ENCODE measurements at regions not wholly inside any gene's neighbourhood (a gene's known extent, or its start where the extent isn't known, plus 50 kb on each side); places are given as distances from the start of the nearest gene placed in this dataset.

DNA sequence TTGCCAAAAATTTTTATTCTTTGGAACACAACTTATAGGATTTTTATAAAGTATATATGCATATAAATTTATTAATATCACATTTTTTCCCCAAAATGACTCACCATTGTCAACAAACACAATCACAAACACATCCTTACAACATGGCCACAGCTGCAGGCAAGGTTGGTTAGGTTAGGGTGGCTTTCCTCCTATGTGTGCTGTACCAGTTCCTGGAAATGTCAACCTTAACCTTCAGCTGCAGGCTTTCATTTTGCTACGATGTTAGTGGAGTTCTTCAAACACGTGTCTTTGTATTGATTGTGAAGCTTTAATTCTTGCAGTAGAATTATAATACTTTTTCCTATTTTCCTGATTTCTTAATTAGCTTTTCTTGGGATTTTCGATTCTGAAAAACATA is 185.8 kb downstream of the PTEN start:
- H3K27me3 Mint-ChIP-seq (ENCODE audit: unreplicated experiment): peaks cover 9% of the 10 kb centered on the region
- CTCF ChIA-PET: no interaction called here
- H3K9me3 Mint-ChIP-seq (ENCODE audit: low read depth, unreplicated experiment): no peaks in the 10 kb centered on the region
- TF ChIP-seq, protein P1, sequence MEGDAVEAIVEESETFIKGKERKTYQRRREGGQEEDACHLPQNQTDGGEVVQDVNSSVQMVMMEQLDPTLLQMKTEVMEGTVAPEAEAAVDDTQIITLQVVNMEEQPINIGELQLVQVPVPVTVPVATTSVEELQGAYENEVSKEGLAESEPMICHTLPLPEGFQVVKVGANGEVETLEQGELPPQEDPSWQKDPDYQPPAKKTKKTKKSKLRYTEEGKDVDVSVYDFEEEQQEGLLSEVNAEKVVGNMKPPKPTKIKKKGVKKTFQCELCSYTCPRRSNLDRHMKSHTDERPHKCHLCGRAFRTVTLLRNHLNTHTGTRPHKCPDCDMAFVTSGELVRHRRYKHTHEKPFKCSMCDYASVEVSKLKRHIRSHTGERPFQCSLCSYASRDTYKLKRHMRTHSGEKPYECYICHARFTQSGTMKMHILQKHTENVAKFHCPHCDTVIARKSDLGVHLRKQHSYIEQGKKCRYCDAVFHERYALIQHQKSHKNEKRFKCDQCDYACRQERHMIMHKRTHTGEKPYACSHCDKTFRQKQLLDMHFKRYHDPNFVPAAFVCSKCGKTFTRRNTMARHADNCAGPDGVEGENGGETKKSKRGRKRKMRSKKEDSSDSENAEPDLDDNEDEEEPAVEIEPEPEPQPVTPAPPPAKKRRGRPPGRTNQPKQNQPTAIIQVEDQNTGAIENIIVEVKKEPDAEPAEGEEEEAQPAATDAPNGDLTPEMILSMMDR (IDR thresholded peaks at IDR 0.05; ENCODE audit: unreplicated experiment): no peak
- no peak overlapping the region for H3K27ac Mint-ChIP-seq (ENCODE audit: unreplicated experiment)
- intact Hi-C loops (cut with micrococcal nuclease; ENCODE audit: unreplicated experiment): no loop called here
- no peaks in the 10 kb centered on the region for H3K4me1 Mint-ChIP-seq (ENCODE audit: low read depth, unreplicated experiment)
- H3K36me3 Mint-ChIP-seq (ENCODE audit: insufficient read depth, unreplicated experiment): no peaks in the 10 kb centered on the region
- DNase-seq: no peak
- H3K4me3 Mint-ChIP-seq (ENCODE audit: low read depth, unreplicated experiment): no peak overlapping the region
- no TSS peak for BruUV-seq (replicated peaks)

DNA sequence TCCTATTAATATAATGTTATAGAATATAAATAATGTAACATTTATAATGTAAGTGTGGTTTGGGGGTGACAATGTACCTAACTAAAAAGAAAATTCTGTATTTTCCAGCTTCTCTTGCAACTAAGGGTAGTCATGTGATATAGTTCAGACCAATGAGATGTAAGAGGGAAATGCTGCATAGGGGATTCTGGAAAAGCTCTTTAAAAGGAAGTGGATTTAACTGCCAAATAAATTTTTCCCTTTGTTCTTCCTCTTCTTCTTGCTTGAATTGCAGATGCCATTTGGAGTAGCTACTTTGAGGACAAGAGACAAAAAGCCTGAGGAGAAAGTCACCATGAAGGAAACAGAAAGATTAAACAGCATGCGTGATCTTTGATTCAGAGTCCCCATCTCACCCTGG is 194.3 kb downstream of the PTEN start:
- TF ChIP-seq, protein P1 (IDR thresholded peaks at IDR 0.05; ENCODE audit: unreplicated experiment): no peak
- intact Hi-C loops (cut with micrococcal nuclease; ENCODE audit: unreplicated experiment): no loop called here
- CTCF ChIA-PET: no interaction called here
- Mint-ChIP-seq H3K4me3 (ENCODE audit: low read depth, unreplicated experiment) (no peak overlapping the region), H3K27me3 (ENCODE audit: unreplicated experiment) (peaks cover 11% of the 10 kb centered on the region), H3K9me3 (ENCODE audit: low read depth, unreplicated experiment) (peaks cover 3% of the 10 kb centered on the region), H3K36me3 (ENCODE audit: insufficient read depth, unreplicated experiment) (no peaks in the 10 kb centered on the region), H3K27ac (ENCODE audit: unreplicated experiment) (no peak overlapping the region), H3K4me1 (ENCODE audit: low read depth, unreplicated experiment) (no peaks in the 10 kb centered on the region)
- DNase-seq: no peak
- no TSS peak for BruUV-seq (replicated peaks)

DNA sequence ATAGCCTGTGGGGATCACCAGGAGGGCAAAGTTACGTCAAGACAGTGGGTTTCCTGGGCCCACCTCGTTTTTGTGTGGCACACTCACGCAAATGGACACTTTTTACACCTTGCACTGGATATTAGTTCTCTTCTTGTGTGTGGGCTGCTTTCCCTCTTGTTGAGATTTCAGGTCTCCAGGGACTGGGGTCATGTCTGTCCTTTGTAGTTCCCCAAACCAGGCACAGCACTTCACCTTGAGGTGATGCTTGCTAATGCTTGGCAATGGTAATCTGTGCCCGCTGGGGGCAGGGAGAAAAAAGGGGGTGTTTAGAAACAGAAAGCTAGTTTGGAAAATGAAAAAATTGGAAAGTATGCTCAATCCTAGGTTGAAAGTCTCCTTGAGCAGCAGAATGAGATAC is 195.3 kb downstream of the PTEN start:
- CTCF ChIA-PET: no interaction called here
- no TSS peak for BruUV-seq (replicated peaks)
- H3K4me3 Mint-ChIP-seq (ENCODE audit: low read depth, unreplicated experiment): no peak overlapping the region
- DNase-seq: no peak
- H3K36me3 Mint-ChIP-seq (ENCODE audit: insufficient read depth, unreplicated experiment): no peaks in the 10 kb centered on the region
- peaks cover 7% of the 10 kb centered on the region for H3K27me3 Mint-ChIP-seq (ENCODE audit: unreplicated experiment)
- H3K4me1 Mint-ChIP-seq (ENCODE audit: low read depth, unreplicated experiment): no peaks in the 10 kb centered on the region
- TF ChIP-seq, protein P1 (IDR thresholded peaks at IDR 0.05; ENCODE audit: unreplicated experiment): no peak
- H3K9me3 Mint-ChIP-seq (ENCODE audit: low read depth, unreplicated experiment): peaks cover 3% of the 10 kb centered on the region
- no peak overlapping the region for H3K27ac Mint-ChIP-seq (ENCODE audit: unreplicated experiment)
- intact Hi-C loops (cut with micrococcal nuclease; ENCODE audit: unreplicated experiment): no loop called here

DNA sequence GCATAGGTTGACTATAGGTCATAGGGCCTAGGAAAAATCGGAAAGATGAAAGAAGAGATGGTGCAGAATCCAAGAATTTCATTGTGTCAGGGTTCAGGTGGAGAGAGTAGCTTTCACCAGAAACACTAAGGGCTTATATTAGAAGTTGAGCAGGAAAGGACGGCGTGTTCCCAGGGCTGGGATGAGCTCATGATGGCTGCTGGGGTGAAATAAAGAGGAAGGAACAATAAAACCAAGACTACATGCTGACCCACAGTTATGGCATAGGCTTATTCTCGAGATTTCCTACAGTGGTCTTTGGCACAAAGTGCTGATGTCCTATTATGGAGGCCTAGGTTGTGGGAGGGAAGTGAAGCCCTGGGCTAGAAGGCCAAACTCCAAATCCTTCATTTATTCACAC is 195.8 kb downstream of the PTEN start:
- Mint-ChIP-seq H3K36me3 (ENCODE audit: insufficient read depth, unreplicated experiment) (no peaks in the 10 kb centered on the region), H3K4me3 (ENCODE audit: low read depth, unreplicated experiment) (no peak overlapping the region), H3K27me3 (ENCODE audit: unreplicated experiment) (peaks cover 2% of the 10 kb centered on the region), H3K27ac (ENCODE audit: unreplicated experiment) (no peak overlapping the region), H3K9me3 (ENCODE audit: low read depth, unreplicated experiment) (peaks cover 3% of the 10 kb centered on the region), H3K4me1 (ENCODE audit: low read depth, unreplicated experiment) (no peaks in the 10 kb centered on the region)
- CTCF ChIA-PET: interaction anchor here (0.6 kb wide), 1 partner anchor 200 kb away, joined by 8 read pairs; no protein-coding TSS in a partner anchor
- BruUV-seq (replicated peaks): no TSS peak
- TF ChIP-seq, protein P1 (IDR thresholded peaks at IDR 0.05; ENCODE audit: unreplicated experiment): no peak
- DNase-seq: no peak
- intact Hi-C loops (cut with micrococcal nuclease; ENCODE audit: unreplicated experiment): no loop called here

DNA sequence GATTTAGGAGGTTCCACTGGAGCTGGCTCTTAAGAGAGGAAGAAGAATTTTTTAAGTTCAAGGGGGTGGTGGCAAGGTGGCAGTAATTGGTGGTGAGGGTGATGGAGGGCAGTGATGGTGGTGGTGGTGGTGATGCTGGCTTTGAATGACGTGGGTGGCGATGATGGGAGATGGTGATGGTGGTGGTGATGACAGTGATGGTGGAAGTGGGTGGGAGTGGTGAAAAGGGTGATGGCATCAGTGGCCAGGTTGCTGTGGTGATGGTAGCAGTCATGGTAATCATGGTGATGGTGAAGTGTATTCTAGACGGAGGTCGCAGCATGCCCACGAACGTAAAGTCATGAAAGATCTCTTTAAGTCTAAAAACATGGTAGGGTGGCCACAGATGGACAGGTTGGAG is 197.3 kb downstream of the PTEN start:
- intact Hi-C loops (cut with micrococcal nuclease; ENCODE audit: unreplicated experiment): no loop called here
- CTCF ChIA-PET: no interaction called here
- no TSS peak for BruUV-seq (replicated peaks)
- Mint-ChIP-seq H3K27ac (ENCODE audit: unreplicated experiment) (no peak overlapping the region), H3K9me3 (ENCODE audit: low read depth, unreplicated experiment) (peaks cover 3% of the 10 kb centered on the region), H3K4me1 (ENCODE audit: low read depth, unreplicated experiment) (no peaks in the 10 kb centered on the region), H3K36me3 (ENCODE audit: insufficient read depth, unreplicated experiment) (no peaks in the 10 kb centered on the region), H3K4me3 (ENCODE audit: low read depth, unreplicated experiment) (no peak overlapping the region), H3K27me3 (ENCODE audit: unreplicated experiment) (no peaks in the 10 kb centered on the region)
- TF ChIP-seq, protein P1 (IDR thresholded peaks at IDR 0.05; ENCODE audit: unreplicated experiment): no peak
- DNase-seq: no peak

All from Calu3 (cell line).